ENCODE measurements at regions not wholly inside any gene's neighbourhood (a gene's known extent, or its start where the extent isn't known, plus 50 kb on each side); places are given as distances from the start of the nearest gene placed in this dataset.

- TF ChIP-seq CTCF (IDR thresholded peaks at IDR 0.05) (no peak), ZFX (IDR thresholded peaks at IDR 0.05; ENCODE audit: borderline replicate concordance) (no peak)
These were observed 66.0 kb upstream of the TENM4 start for GRCh38 chr11:79506734-79507344.
